Eye (tissue), 1 donor: ENCODE measurements at regions not wholly inside any gene's neighbourhood (a gene's known extent, or its start where the extent isn't known, plus 50 kb on each side); places are given as distances from the start of the nearest gene placed in this dataset.

Experiments used
- DNase-seq: peaks from one replicate; pipeline ENCODE4 v3.0.0-alpha.2; 2015

GRCh38 chr9:675697-676370 lies 165.7 kb upstream of the DMRT1 start:
- no peak for DNase-seq

GRCh38 chr9:676780-677438 lies 164.6 kb upstream of the DMRT1 start:
- no peak for DNase-seq

GRCh38 chr9:677461-678097 lies 163.9 kb upstream of the DMRT1 start:
- DNase-seq, result no peak

- DNase-seq, result no peak
These were observed 162.6 kb upstream of the DMRT1 start for GRCh38 chr9:678897-679296.

- no peak for DNase-seq
These were observed 162.0 kb upstream of the DMRT1 start for GRCh38 chr9:679462-679861.

- no peak for DNase-seq
These were observed 161.4 kb upstream of the DMRT1 start for GRCh38 chr9:680106-680505.

GRCh38 chr9:682633-683508 lies 158.6 kb upstream of the DMRT1 start:
- no peak for DNase-seq

- no peak for DNase-seq
These were observed 157.9 kb upstream of the DMRT1 start for GRCh38 chr9:683509-684021.

GRCh38 chr9:684054-684890 lies 157.2 kb upstream of the DMRT1 start:
- peak; percentile 48 for DNase-seq

- peak; percentile 62 for DNase-seq
These were observed 156.6 kb upstream of the DMRT1 start for GRCh38 chr9:684941-685340.

- DNase-seq, result no peak
These were observed 155.1 kb upstream of the DMRT1 start for GRCh38 chr9:686321-686813.

- DNase-seq, result no peak
These were observed 154.3 kb upstream of the DMRT1 start for GRCh38 chr9:687034-687785.

- no peak for DNase-seq
These were observed 153.5 kb upstream of the DMRT1 start for GRCh38 chr9:687994-688393.

- DNase-seq, result no peak
These were observed 150.9 kb upstream of the DMRT1 start for GRCh38 chr9:690517-691111.

GRCh38 chr9:691825-692400 lies 149.6 kb upstream of the DMRT1 start:
- no peak for DNase-seq

- no peak for DNase-seq
These were observed 148.8 kb upstream of the DMRT1 start for GRCh38 chr9:692636-693129.

- peak; percentile 72 for DNase-seq
These were observed 148.1 kb upstream of the DMRT1 start for GRCh38 chr9:693201-694091.

- DNase-seq, result no peak
These were observed 147.4 kb upstream of the DMRT1 start for GRCh38 chr9:694092-694402.
